Endothelial cell (in vitro differentiated cells): ENCODE measurements at regions not wholly inside any gene's neighbourhood (a gene's known extent, or its start where the extent isn't known, plus 50 kb on each side); places are given as distances from the start of the nearest gene placed in this dataset.

ENCODE experiments used
- DNase-seq: peaks from one replicate; pipeline ENCODE4 v3.0.0; 2021; ENCODE audit warnings: low spot score
- H3K27ac Mint-ChIP-seq: one replicate; pipeline ENCODE4 v1.8.0; 2021; ENCODE audit warnings: mixed read lengths, inconsistent platforms; ENCODE audit not compliant: unreplicated experiment
- H3K27me3 Mint-ChIP-seq: one replicate; pipeline ENCODE4 v1.8.0; 2021; ENCODE audit warnings: mild to moderate bottlenecking, moderate library complexity, mixed read lengths, inconsistent platforms; ENCODE audit not compliant: unreplicated experiment
- H3K36me3 Mint-ChIP-seq: one replicate; pipeline ENCODE4 v1.8.0; 2021; ENCODE audit warnings: mild to moderate bottlenecking, low read depth, mixed read lengths, inconsistent platforms; ENCODE audit not compliant: unreplicated experiment
- H3K4me1 Mint-ChIP-seq: one replicate; pipeline ENCODE4 v1.8.0; 2021; ENCODE audit warnings: mild to moderate bottlenecking, mixed read lengths, inconsistent platforms; ENCODE audit not compliant: unreplicated experiment
- H3K4me3 Mint-ChIP-seq: one replicate; pipeline ENCODE4 v1.8.0; 2021; ENCODE audit warnings: mild to moderate bottlenecking, mixed read lengths, inconsistent platforms; ENCODE audit not compliant: unreplicated experiment
- H3K9me3 Mint-ChIP-seq: one replicate; pipeline ENCODE4 v1.8.0; 2021; ENCODE audit warnings: mixed read lengths, inconsistent platforms; ENCODE audit not compliant: unreplicated experiment
- CTCF ChIP-seq: fragments of 200-600 bp; sonication (generic); IDR thresholded peaks from one replicate; pipeline ENCODE4 v1.5.0; 2021; ENCODE audit warnings: antibody characterized with exemption; ENCODE audit not compliant: unreplicated experiment

GRCh38 chr6:9623228-9623832 is 791.5 kb downstream of the TFAP2A start:
- Mint-ChIP-seq H3K4me1 (no peaks in the 10 kb centered on the region), H3K9me3 (no peaks in the 10 kb centered on the region), H3K36me3 (no peaks in the 10 kb centered on the region), H3K4me3 (no peak overlapping the region), H3K27me3 (no peaks in the 10 kb centered on the region), H3K27ac (no peak overlapping the region)
- TF ChIP-seq CTCF, result no peak
- no peak for DNase-seq

- no peak for DNase-seq
Observed at GRCh38 chr6:9621276-9621675, 793.6 kb downstream of the TFAP2A start.

GRCh38 chr6:9620687-9621086 is 794.2 kb downstream of the TFAP2A start:
- Mint-ChIP-seq H3K4me1 (peaks cover 6% of the 10 kb centered on the region), H3K36me3 (no peaks in the 10 kb centered on the region)

More at GRCh38 chr6:9621276-9621675, 793.6 kb downstream of the TFAP2A start:
- no peak overlapping the region for H3K27ac Mint-ChIP-seq
- no peaks in the 10 kb centered on the region for H3K9me3 Mint-ChIP-seq
- no peaks in the 10 kb centered on the region for H3K27me3 Mint-ChIP-seq
- no peak for TF ChIP-seq CTCF
- peaks cover 2% of the 10 kb centered on the region for H3K4me1 Mint-ChIP-seq
- no peaks in the 10 kb centered on the region for H3K36me3 Mint-ChIP-seq
- no peak overlapping the region for H3K4me3 Mint-ChIP-seq

GRCh38 chr6:9620263-9620662 is 794.6 kb downstream of the TFAP2A start:
- no peaks in the 10 kb centered on the region for H3K36me3 Mint-ChIP-seq
- H3K4me1 Mint-ChIP-seq, result peaks cover 6% of the 10 kb centered on the region
- H3K27ac Mint-ChIP-seq, result no peak overlapping the region
- H3K27me3 Mint-ChIP-seq, result no peaks in the 10 kb centered on the region
- no peak overlapping the region for H3K4me3 Mint-ChIP-seq
- no peaks in the 10 kb centered on the region for H3K9me3 Mint-ChIP-seq
- DNase-seq, result no peak
- TF ChIP-seq CTCF, result no peak

More at GRCh38 chr6:9620687-9621086, 794.2 kb downstream of the TFAP2A start:
- TF ChIP-seq CTCF, result no peak
- no peaks in the 10 kb centered on the region for H3K27me3 Mint-ChIP-seq
- DNase-seq, result no peak
- H3K4me3 Mint-ChIP-seq, result no peak overlapping the region
- no peaks in the 10 kb centered on the region for H3K9me3 Mint-ChIP-seq
- no peak overlapping the region for H3K27ac Mint-ChIP-seq

- H3K9me3 Mint-ChIP-seq, result no peaks in the 10 kb centered on the region
- peaks cover 2% of the 10 kb centered on the region for H3K27me3 Mint-ChIP-seq
- H3K4me1 Mint-ChIP-seq, result peaks cover 17% of the 10 kb centered on the region
- H3K36me3 Mint-ChIP-seq, result no peaks in the 10 kb centered on the region
- DNase-seq, result no peak
- H3K4me3 Mint-ChIP-seq, result no peak overlapping the region
- H3K27ac Mint-ChIP-seq, result no peak overlapping the region
- no peak for TF ChIP-seq CTCF
Observed at GRCh38 chr6:9614778-9615177, 800.1 kb downstream of the TFAP2A start.
